Upper lobe of left lung (tissue), 4 donors: ENCODE measurements at regions not wholly inside any gene's neighbourhood (a gene's known extent, or its start where the extent isn't known, plus 50 kb on each side); places are given as distances from the start of the nearest gene placed in this dataset.

Experiments used
- CTCF ChIP-seq, 6 experiments: fragments of 450-650 bp in 4 of 6; fragments of 200-600 bp in 2 of 6; sonication (generic) in 2 of 6; IDR thresholded peaks; one replicate each; pipeline ENCODE4 v1.5.1; 2016 to 2019; ENCODE audit warnings: antibody characterized with exemption in 6 of 6
- POLR2A ChIP-seq, 4 donors: fragments of 450-650 bp; IDR thresholded peaks; one replicate each; pipeline ENCODE4 v1.5.1; 2016 to 2017; ENCODE audit warnings: antibody characterized with exemption in 4 of 4, mild to moderate bottlenecking in 2 of 4
- POLR2AphosphoS5 ChIP-seq, 2 donors: sonication (generic); formaldehyde crosslinking; IDR thresholded peaks; one replicate each; pipeline ENCODE4 v1.5.1; 2017; ENCODE audit warnings: antibody characterized with exemption in 2 of 2

GRCh38 chr4:111713276-111713675 is 432.0 kb upstream of the FAM241A start:
- TF ChIP-seq POLR2A (IDR thresholded peaks at IDR 0.05) (no peak), CTCF (IDR thresholded peaks at IDR 0.05) (no peak), POLR2AphosphoS5 (IDR thresholded peaks at IDR 0.05) (no peak)
